Uterus (tissue), 2 donors: ENCODE measurements at regions not wholly inside any gene's neighbourhood (a gene's known extent, or its start where the extent isn't known, plus 50 kb on each side); places are given as distances from the start of the nearest gene placed in this dataset.

Experiments
- POLR2A ChIP-seq, 2 donors: fragments of 450-650 bp; IDR thresholded peaks; one replicate each; pipeline ENCODE4 v1.6.1; 2016; ENCODE audit warnings: antibody characterized with exemption in 2 of 2, mild to moderate bottlenecking in 1 of 2, moderate library complexity in 1 of 2
- TF ChIP-seq, protein P1 (sequence below), 4 experiments: fragments of 200-600 bp in 2 of 4; fragments of 450-650 bp in 2 of 4; sonication (generic) in 2 of 4; IDR thresholded peaks; one replicate each; pipeline ENCODE4 v1.5.1; 2016 to 2019; ENCODE audit warnings: antibody characterized with exemption in 4 of 4, mild to moderate bottlenecking in 2 of 4, moderate library complexity in 1 of 4

GRCh38 chr19:41511628-41512027 lies 64.3 kb upstream of the CEACAM21 start:
- TF ChIP-seq, protein P1, sequence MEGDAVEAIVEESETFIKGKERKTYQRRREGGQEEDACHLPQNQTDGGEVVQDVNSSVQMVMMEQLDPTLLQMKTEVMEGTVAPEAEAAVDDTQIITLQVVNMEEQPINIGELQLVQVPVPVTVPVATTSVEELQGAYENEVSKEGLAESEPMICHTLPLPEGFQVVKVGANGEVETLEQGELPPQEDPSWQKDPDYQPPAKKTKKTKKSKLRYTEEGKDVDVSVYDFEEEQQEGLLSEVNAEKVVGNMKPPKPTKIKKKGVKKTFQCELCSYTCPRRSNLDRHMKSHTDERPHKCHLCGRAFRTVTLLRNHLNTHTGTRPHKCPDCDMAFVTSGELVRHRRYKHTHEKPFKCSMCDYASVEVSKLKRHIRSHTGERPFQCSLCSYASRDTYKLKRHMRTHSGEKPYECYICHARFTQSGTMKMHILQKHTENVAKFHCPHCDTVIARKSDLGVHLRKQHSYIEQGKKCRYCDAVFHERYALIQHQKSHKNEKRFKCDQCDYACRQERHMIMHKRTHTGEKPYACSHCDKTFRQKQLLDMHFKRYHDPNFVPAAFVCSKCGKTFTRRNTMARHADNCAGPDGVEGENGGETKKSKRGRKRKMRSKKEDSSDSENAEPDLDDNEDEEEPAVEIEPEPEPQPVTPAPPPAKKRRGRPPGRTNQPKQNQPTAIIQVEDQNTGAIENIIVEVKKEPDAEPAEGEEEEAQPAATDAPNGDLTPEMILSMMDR (IDR thresholded peaks at IDR 0.05) = no peak
- TF ChIP-seq POLR2A (IDR thresholded peaks at IDR 0.05) = no peak
